ENCODE measurements at regions not wholly inside any gene's neighbourhood (a gene's known extent, or its start where the extent isn't known, plus 50 kb on each side); places are given as distances from the start of the nearest gene placed in this dataset.

GRCh38 chr5:174328631-174329299 is 283.3 kb downstream of the NSG2 start:
- no peak overlapping the region for H3K4me3 Mint-ChIP-seq
- H3K4me1 Mint-ChIP-seq: no peaks in the 10 kb centered on the region
- no peak overlapping the region for H3K27ac Mint-ChIP-seq
- H3K9me3 Mint-ChIP-seq: no peaks in the 10 kb centered on the region
- no peak for DNase-seq
- H3K36me3 Mint-ChIP-seq: no peaks in the 10 kb centered on the region
- H3K27me3 Mint-ChIP-seq: peaks cover 8% of the 10 kb centered on the region

- no peaks in the 10 kb centered on the region for H3K9me3 Mint-ChIP-seq
- H3K27me3 Mint-ChIP-seq: peaks cover 8% of the 10 kb centered on the region
- H3K27ac Mint-ChIP-seq: no peak overlapping the region
- no peak overlapping the region for H3K4me3 Mint-ChIP-seq
- H3K36me3 Mint-ChIP-seq: no peaks in the 10 kb centered on the region
- no peaks in the 10 kb centered on the region for H3K4me1 Mint-ChIP-seq
- no peak for DNase-seq
Observed at GRCh38 chr5:174329738-174330137, 284.2 kb downstream of the NSG2 start.

GRCh38 chr5:174335682-174336364 is 290.3 kb downstream of the NSG2 start:
- Mint-ChIP-seq H3K27ac (no peak overlapping the region), H3K36me3 (no peaks in the 10 kb centered on the region), H3K27me3 (peaks cover 29% of the 10 kb centered on the region), H3K4me1 (no peaks in the 10 kb centered on the region), H3K4me3 (no peak overlapping the region), H3K9me3 (no peaks in the 10 kb centered on the region)
- DNase-seq: no peak

GRCh38 chr5:174336479-174336878 is 291.0 kb downstream of the NSG2 start:
- Mint-ChIP-seq H3K9me3 (no peaks in the 10 kb centered on the region), H3K4me3 (no peak overlapping the region), H3K27ac (no peak overlapping the region), H3K4me1 (no peaks in the 10 kb centered on the region), H3K36me3 (no peaks in the 10 kb centered on the region), H3K27me3 (peaks cover 29% of the 10 kb centered on the region)
- no peak for DNase-seq

GRCh38 chr5:174337276-174338184 is 292.0 kb downstream of the NSG2 start:
- H3K27me3 Mint-ChIP-seq: peaks cover 25% of the 10 kb centered on the region
- no peaks in the 10 kb centered on the region for H3K9me3 Mint-ChIP-seq
- DNase-seq: no peak
- H3K27ac Mint-ChIP-seq: no peak overlapping the region
- no peak overlapping the region for H3K4me3 Mint-ChIP-seq
- H3K36me3 Mint-ChIP-seq: no peaks in the 10 kb centered on the region
- no peaks in the 10 kb centered on the region for H3K4me1 Mint-ChIP-seq

- DNase-seq: no peak
- Mint-ChIP-seq H3K9me3 (no peaks in the 10 kb centered on the region), H3K27ac (no peak overlapping the region), H3K4me3 (no peak overlapping the region), H3K27me3 (peaks cover 25% of the 10 kb centered on the region), H3K36me3 (no peaks in the 10 kb centered on the region), H3K4me1 (no peaks in the 10 kb centered on the region)
Observed at GRCh38 chr5:174338185-174339010, 292.9 kb downstream of the NSG2 start.

GRCh38 chr5:174339130-174339529 is 293.6 kb downstream of the NSG2 start:
- no peak for DNase-seq
- no peak overlapping the region for H3K27ac Mint-ChIP-seq
- H3K9me3 Mint-ChIP-seq: no peaks in the 10 kb centered on the region
- no peaks in the 10 kb centered on the region for H3K36me3 Mint-ChIP-seq
- H3K4me1 Mint-ChIP-seq: no peaks in the 10 kb centered on the region
- peaks cover 25% of the 10 kb centered on the region for H3K27me3 Mint-ChIP-seq
- no peak overlapping the region for H3K4me3 Mint-ChIP-seq

DNA sequence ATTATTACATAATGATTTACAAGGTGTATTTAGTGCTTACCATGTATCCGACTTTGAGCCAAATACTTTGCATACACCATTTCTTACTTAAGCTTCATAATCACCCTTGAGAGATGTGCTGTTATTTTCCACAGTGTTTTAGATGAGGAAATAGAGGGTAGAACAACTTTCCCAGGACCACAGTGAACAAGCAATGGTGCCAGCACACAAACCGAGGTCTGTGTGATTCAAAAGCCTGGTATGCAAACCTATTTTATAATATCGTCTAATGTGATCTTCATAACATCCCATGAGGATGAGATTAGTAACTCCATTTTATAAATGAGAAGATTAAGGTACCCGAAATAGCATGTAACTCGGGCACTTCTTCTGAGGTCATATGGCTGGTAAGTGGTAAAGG is 294.7 kb downstream of the NSG2 start:
- no peaks in the 10 kb centered on the region for H3K4me1 Mint-ChIP-seq
- H3K9me3 Mint-ChIP-seq: no peaks in the 10 kb centered on the region
- no peak overlapping the region for H3K27ac Mint-ChIP-seq
- no peak for DNase-seq
- no peak overlapping the region for H3K4me3 Mint-ChIP-seq
- peaks cover 22% of the 10 kb centered on the region for H3K27me3 Mint-ChIP-seq
- H3K36me3 Mint-ChIP-seq: no peaks in the 10 kb centered on the region

- peaks cover 9% of the 10 kb centered on the region for H3K27me3 Mint-ChIP-seq
- DNase-seq: no peak
- no peaks in the 10 kb centered on the region for H3K4me1 Mint-ChIP-seq
Observed at GRCh38 chr5:174342696-174343095, 297.2 kb downstream of the NSG2 start.

DNA sequence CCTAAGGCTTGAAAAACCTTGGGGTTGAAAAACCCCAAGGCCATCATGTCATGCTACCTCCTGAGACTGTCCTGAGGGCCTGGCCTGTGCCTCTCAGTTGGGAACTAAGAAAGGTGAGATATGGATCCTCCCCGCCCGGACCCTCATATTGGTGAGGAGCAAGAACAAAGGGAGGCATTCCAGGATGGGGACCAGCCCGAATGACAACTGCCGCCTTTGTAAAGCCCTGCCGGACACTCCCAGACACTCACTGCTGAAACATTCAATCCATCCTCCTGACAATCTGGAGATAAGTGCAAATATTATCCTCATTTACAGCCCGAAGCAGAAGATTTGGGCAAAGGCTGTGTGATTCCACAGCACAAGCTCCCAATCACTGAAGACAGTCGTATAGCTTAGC is 298.3 kb downstream of the NSG2 start:
- DNase-seq: no peak
- H3K4me1 Mint-ChIP-seq: no peaks in the 10 kb centered on the region
- H3K4me3 Mint-ChIP-seq: no peak overlapping the region

More at GRCh38 chr5:174342696-174343095, 297.2 kb downstream of the NSG2 start:
- H3K36me3 Mint-ChIP-seq: no peaks in the 10 kb centered on the region
- no peak overlapping the region for H3K27ac Mint-ChIP-seq
- no peaks in the 10 kb centered on the region for H3K9me3 Mint-ChIP-seq
- no peak overlapping the region for H3K4me3 Mint-ChIP-seq

DNA sequence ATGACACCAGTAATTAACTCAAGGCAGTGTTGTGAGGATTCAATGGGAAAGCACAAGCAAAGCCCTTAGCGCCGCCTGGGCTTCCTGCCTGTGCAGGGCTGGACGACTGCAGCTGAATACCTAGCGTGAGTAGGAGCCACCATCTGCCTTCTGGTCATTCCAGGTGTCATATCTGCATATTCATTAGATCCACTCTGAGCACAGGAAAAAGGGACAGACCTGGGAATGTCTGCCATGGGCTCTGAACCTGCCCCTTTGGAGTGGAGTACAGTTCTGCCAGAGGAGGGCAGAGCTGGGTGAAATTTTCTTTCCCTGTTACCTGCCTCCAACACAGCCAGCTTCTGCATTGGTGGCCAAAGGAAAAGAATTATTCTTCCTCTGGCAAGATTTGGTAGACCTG is 298.8 kb downstream of the NSG2 start:
- Mint-ChIP-seq H3K4me3 (no peak overlapping the region), H3K27ac (no peak overlapping the region), H3K36me3 (no peaks in the 10 kb centered on the region), H3K4me1 (no peaks in the 10 kb centered on the region), H3K27me3 (no peaks in the 10 kb centered on the region), H3K9me3 (no peaks in the 10 kb centered on the region)
- DNase-seq: no peak

More for the DNA sequence above, 298.3 kb downstream of the NSG2 start:
- Mint-ChIP-seq H3K36me3 (no peaks in the 10 kb centered on the region), H3K27me3 (no peaks in the 10 kb centered on the region), H3K27ac (no peak overlapping the region), H3K9me3 (no peaks in the 10 kb centered on the region)

- Mint-ChIP-seq H3K36me3 (no peaks in the 10 kb centered on the region), H3K27me3 (peaks cover 7% of the 10 kb centered on the region), H3K4me1 (no peaks in the 10 kb centered on the region), H3K9me3 (no peaks in the 10 kb centered on the region), H3K27ac (no peak overlapping the region), H3K4me3 (no peak overlapping the region)
- no peak for DNase-seq
Observed at GRCh38 chr5:174347183-174347582, 301.7 kb downstream of the NSG2 start.

DNA sequence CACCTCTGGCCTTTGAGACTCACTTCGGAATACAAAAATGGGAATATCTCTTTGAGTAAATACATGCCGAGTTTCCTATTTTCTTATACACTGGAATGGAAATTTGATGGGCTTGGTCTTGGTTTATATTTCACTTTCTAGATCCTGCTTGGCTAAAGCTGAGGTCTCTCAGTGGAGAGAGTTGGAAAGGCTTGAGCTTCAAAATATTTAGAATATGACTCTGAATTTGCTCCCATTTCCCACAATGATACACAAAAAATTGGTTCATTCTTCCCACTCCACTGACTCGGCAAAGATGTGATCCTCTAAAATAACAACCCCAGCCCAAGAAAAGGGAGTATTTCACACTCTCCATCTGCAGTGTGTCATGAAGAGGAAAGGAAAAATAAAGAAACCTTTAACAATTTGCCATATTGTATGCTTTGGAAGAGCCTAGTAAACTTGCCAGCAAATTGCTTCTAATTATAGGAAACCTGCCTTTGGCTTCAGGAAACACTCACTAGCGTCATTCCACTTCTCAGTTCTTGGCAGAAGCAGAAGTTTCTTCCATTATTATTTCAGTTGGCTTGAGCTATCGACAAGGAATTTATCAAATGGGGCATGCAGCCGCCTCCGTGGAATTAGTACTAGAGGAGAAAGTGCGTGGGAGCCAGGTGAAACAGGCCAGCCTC is 302.9 kb downstream of the NSG2 start:
- Mint-ChIP-seq H3K4me3 (no peak overlapping the region), H3K36me3 (no peaks in the 10 kb centered on the region)

GRCh38 chr5:174352681-174353080 is 307.2 kb downstream of the NSG2 start:
- Mint-ChIP-seq H3K9me3 (no peaks in the 10 kb centered on the region), H3K27me3 (peaks cover 16% of the 10 kb centered on the region), H3K36me3 (no peaks in the 10 kb centered on the region), H3K4me3 (no peak overlapping the region), H3K27ac (no peak overlapping the region), H3K4me1 (no peaks in the 10 kb centered on the region)
- no peak for DNase-seq

More for the DNA sequence above, 302.9 kb downstream of the NSG2 start:
- no peak overlapping the region for H3K27ac Mint-ChIP-seq
- H3K27me3 Mint-ChIP-seq: peaks cover 7% of the 10 kb centered on the region
- H3K4me1 Mint-ChIP-seq: no peaks in the 10 kb centered on the region
- H3K9me3 Mint-ChIP-seq: no peaks in the 10 kb centered on the region
- no peak for DNase-seq

Measured in activated naive CD8-positive, alpha-beta T cell treated with anti-CD3 and anti-CD28 coated beads for 36 hours (primary cell).